ENCODE measurements at regions not wholly inside any gene's neighbourhood (a gene's known extent, or its start where the extent isn't known, plus 50 kb on each side); places are given as distances from the start of the nearest gene placed in this dataset.

DNA sequence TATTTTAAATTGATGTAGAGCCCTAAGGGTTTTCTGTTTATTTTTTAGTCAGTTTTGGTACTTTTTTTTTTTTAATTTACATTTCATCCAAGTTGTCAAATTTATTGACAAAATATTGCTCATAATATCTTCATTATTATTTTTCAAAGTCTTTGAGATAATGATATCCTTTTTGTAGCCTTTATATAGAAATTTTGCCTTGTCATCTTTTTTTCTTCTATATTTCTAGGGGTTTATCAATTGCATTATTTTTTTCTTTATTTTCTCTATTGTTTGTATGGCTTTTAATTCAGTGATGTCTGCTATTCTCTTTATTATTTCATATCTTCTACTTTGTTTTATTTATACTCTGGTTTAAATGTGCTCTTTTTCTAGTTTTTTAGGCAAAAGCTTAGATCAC lies 863.0 kb upstream of the GJE1 start:
- H3K4me1 ChIP-seq (ENCODE audit: control insufficient read depth, insufficient read depth, low read length), result peaks cover 10% of the 10 kb centered on the region
- no peaks in the 10 kb centered on the region for H3K9me3 ChIP-seq (ENCODE audit: control insufficient read depth, insufficient read depth, low read depth, low read length)

DNA sequence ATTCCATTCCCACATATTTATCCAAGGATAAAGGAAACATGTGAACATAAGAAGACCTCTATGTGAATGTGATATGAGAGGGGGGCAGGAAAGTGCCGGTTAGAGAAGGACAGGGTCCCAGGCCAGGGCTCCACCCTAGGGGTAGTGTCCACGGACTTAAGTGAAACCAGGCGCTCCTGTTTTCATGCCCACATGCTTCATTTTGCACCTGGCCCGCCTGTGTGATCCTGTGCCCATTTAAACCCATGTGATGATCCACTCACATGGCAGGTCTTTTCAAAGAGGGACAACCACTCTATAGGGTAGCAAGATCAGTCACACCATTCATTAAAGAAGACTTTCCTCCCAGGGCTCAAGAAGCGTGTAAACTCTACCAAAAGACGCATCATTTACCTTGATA lies 865.3 kb upstream of the GJE1 start:
- no peak overlapping the region for H3K27ac ChIP-seq (ENCODE audit: low read depth, low read length)
- H3K36me3 ChIP-seq (ENCODE audit: control insufficient read depth, insufficient read depth, low read length), result no peaks in the 10 kb centered on the region
- no peaks in the 10 kb centered on the region for H3K9me3 ChIP-seq (ENCODE audit: control insufficient read depth, insufficient read depth, low read depth, low read length)

More for the DNA sequence above, 863.0 kb upstream of the GJE1 start:
- H3K4me3 ChIP-seq (ENCODE audit: low read depth, low read length), result no peak overlapping the region
- H3K9ac ChIP-seq (ENCODE audit: low read length), result no peak overlapping the region
- no peaks in the 10 kb centered on the region for H3K36me3 ChIP-seq (ENCODE audit: control insufficient read depth, insufficient read depth, low read length)
- H3K27ac ChIP-seq (ENCODE audit: low read depth, low read length), result no peak overlapping the region
- no peaks in the 10 kb centered on the region for H3K27me3 ChIP-seq (ENCODE audit: control insufficient read depth, insufficient read depth, low read length)

DNA sequence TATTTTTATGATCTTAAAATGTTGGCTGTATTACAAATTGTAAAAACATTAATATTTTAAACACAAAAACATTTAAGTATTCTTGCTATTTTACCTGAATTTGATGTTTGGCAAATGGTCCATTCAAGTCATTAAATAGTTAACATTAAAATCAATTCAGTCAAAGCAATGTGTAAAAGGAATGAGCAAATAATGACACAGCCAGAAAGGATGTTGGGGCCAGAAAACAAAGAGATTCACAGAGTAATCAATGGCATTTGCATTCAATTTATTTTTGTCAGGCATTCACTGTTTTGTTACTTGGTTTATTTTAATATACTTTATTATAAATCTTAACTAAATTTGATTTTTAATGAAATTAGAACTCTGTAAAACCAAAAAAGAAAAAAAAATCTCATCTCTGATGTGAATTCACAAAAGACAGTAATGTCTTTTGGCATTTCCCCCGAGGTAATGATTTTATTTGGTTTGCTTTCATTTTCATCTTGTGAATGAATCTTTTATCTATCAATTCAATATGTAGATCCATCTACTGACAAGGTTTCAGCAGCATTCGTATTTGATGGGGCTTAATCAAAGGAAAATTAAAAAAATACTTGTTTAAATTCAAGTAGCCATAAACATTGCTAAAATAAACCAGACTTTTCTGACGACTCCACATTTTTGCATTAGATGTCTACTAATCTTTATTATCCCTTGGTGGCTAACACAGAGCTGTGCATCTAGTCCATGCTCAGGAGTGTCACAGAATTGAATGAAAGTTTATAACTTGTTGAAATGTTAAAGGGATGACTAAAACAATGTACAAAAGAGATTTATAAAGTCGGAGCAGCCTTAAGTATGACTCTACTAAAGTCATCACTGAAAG lies 866.7 kb upstream of the GJE1 start:
- H3K9ac ChIP-seq (ENCODE audit: low read length), result no peak overlapping the region
- no peaks in the 10 kb centered on the region for H3K9me3 ChIP-seq (ENCODE audit: control insufficient read depth, insufficient read depth, low read depth, low read length)
- peaks cover 10% of the 10 kb centered on the region for H3K4me1 ChIP-seq (ENCODE audit: control insufficient read depth, insufficient read depth, low read length)
- H3K27ac ChIP-seq (ENCODE audit: low read depth, low read length), result no peak overlapping the region
- H3K4me3 ChIP-seq (ENCODE audit: low read depth, low read length), result no peak overlapping the region
- no peaks in the 10 kb centered on the region for H3K36me3 ChIP-seq (ENCODE audit: control insufficient read depth, insufficient read depth, low read length)
- no peaks in the 10 kb centered on the region for H3K27me3 ChIP-seq (ENCODE audit: control insufficient read depth, insufficient read depth, low read length)

More for the DNA sequence above, 865.3 kb upstream of the GJE1 start:
- peaks cover 10% of the 10 kb centered on the region for H3K4me1 ChIP-seq (ENCODE audit: control insufficient read depth, insufficient read depth, low read length)
- no peak overlapping the region for H3K9ac ChIP-seq (ENCODE audit: low read length)
- no peaks in the 10 kb centered on the region for H3K27me3 ChIP-seq (ENCODE audit: control insufficient read depth, insufficient read depth, low read length)
- H3K4me3 ChIP-seq (ENCODE audit: low read depth, low read length), result no peak overlapping the region

DNA sequence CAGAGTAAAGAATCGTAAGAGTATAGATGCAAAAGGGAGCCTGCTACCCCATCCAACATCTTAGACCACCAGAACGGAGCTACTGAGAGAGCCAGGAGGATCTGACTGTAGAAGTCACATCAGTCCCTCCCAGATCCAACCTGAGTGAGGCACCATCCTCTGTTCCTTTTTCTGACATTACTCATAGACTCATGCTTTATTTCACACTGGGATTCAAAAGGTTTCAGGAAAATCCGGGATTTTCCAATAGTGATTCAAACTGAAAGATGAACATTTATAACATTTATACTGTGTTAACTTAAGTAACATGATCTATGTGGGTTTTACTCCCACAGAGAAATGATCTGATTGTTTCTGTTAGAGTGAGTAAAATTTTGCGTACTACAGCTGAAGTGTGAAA lies 868.6 kb upstream of the GJE1 start:
- Histone ChIP-seq H3K36me3 (ENCODE audit: control insufficient read depth, insufficient read depth, low read length) (no peaks in the 10 kb centered on the region), H3K9me3 (ENCODE audit: control insufficient read depth, insufficient read depth, low read depth, low read length) (no peaks in the 10 kb centered on the region), H3K9ac (ENCODE audit: low read length) (no peak overlapping the region), H3K27ac (ENCODE audit: low read depth, low read length) (no peak overlapping the region), H3K4me3 (ENCODE audit: low read depth, low read length) (no peak overlapping the region), H3K27me3 (ENCODE audit: control insufficient read depth, insufficient read depth, low read length) (no peaks in the 10 kb centered on the region), H3K4me1 (ENCODE audit: control insufficient read depth, insufficient read depth, low read length) (peaks cover 10% of the 10 kb centered on the region)

DNA sequence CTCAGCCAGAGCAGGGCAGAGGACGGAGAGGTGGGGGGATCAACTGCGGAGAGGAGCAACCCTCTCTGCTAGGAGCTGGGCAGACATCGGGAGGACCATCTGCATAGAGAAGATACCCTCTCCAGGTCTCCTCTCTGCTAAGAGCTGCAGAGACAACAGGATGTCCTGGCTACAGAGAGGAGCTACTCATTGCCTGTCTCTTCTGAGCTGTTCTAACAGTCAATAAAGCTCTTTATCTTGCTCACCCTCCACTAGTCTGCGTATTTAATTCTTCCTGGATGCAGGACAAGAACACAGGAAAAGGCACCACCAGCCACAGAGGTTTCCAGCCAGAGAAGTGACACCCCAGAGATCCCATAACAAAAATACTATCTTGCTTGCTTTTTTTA lies 871.1 kb upstream of the GJE1 start:
- Histone ChIP-seq H3K27ac (ENCODE audit: low read depth, low read length) (no peak overlapping the region), H3K4me3 (ENCODE audit: low read depth, low read length) (no peak overlapping the region), H3K4me1 (ENCODE audit: control insufficient read depth, insufficient read depth, low read length) (peaks cover 10% of the 10 kb centered on the region), H3K36me3 (ENCODE audit: control insufficient read depth, insufficient read depth, low read length) (no peaks in the 10 kb centered on the region), H3K9me3 (ENCODE audit: control insufficient read depth, insufficient read depth, low read depth, low read length) (no peaks in the 10 kb centered on the region), H3K27me3 (ENCODE audit: control insufficient read depth, insufficient read depth, low read length) (no peaks in the 10 kb centered on the region), H3K9ac (ENCODE audit: low read length) (no peak overlapping the region)

DNA sequence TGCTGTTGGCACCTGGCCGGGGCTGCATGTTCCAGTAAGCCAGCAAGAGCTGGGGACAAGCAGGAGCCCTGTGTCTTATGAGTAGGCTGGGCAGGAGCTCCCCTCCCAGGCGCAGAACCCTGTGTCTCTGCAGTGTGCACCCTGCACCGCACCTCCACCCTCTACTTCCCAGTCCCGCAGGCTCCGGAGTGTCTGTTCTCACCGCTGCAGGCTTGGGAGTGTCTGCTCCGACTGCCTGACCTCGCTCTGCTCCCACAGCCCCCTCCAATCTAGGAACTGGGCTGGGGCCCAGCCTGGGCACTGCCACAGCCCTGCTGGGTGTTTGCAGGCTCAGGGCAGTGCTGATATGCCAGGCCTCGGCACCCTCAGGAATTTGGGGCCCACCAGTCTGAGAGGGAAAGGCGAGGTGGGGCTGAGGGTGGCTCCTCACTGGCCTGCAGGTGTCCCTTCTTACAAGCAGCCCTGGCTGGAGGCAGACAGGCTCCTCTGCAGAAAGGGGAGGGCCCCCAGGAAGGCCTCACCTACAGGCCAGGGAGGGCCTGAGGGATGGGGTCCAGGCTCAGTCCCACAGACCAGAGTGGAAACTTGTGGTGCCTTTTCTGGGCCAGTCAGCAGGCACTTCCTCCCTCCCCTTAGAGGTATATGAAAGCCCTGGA lies 871.6 kb upstream of the GJE1 start:
- no peak overlapping the region for H3K4me3 ChIP-seq (ENCODE audit: low read depth, low read length)
- no peaks in the 10 kb centered on the region for H3K36me3 ChIP-seq (ENCODE audit: control insufficient read depth, insufficient read depth, low read length)
- no peak overlapping the region for H3K27ac ChIP-seq (ENCODE audit: low read depth, low read length)
- H3K27me3 ChIP-seq (ENCODE audit: control insufficient read depth, insufficient read depth, low read length), result no peaks in the 10 kb centered on the region
- no peaks in the 10 kb centered on the region for H3K9me3 ChIP-seq (ENCODE audit: control insufficient read depth, insufficient read depth, low read depth, low read length)
- no peak overlapping the region for H3K9ac ChIP-seq (ENCODE audit: low read length)
- H3K4me1 ChIP-seq (ENCODE audit: control insufficient read depth, insufficient read depth, low read length), result peaks cover 8% of the 10 kb centered on the region

DNA sequence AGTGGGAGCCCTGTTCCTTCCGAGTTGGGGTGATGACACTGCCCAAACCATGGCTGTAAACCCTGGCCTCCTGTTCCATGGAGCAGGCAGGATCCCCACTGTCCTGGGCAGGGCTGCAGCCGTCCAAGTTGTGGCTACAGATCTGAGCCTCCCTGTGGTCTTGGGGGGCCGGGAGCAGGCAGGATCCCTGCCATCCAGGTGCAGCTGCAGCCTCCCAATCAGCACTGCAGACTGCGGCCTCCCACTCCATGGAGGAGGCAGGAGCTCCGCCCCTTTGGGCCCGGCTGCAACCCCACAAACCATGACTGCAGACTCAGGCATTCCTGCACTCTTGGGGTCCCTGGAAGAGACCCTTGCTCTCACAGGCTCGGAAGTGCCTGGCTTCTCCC lies 872.1 kb upstream of the GJE1 start:
- Histone ChIP-seq H3K27ac (ENCODE audit: low read depth, low read length) (no peak overlapping the region), H3K9ac (ENCODE audit: low read length) (no peak overlapping the region), H3K9me3 (ENCODE audit: control insufficient read depth, insufficient read depth, low read depth, low read length) (no peaks in the 10 kb centered on the region)

DNA sequence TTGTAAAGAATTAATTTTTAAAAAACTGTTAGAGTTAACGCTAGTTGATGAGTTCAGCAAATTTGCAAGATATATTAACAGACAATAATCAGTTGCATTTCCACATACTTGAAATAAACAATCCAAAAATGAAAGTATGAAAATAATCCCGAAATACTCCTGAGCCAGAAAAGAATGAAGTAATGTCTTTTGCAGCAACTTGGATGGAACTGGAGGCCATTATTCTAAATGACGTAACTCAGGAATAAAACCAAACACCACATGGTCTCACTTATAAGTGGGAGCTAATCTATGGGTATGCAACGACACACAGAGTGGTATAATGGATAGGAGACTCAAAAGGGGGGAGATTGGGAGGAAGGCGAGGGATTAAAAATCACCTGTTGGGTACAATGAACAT lies 872.9 kb upstream of the GJE1 start:
- no peaks in the 10 kb centered on the region for H3K9me3 ChIP-seq (ENCODE audit: control insufficient read depth, insufficient read depth, low read depth, low read length)
- no peak overlapping the region for H3K9ac ChIP-seq (ENCODE audit: low read length)
- H3K27ac ChIP-seq (ENCODE audit: low read depth, low read length), result no peak overlapping the region
- H3K36me3 ChIP-seq (ENCODE audit: control insufficient read depth, insufficient read depth, low read length), result no peaks in the 10 kb centered on the region
- no peak overlapping the region for H3K4me3 ChIP-seq (ENCODE audit: low read depth, low read length)
- no peaks in the 10 kb centered on the region for H3K27me3 ChIP-seq (ENCODE audit: control insufficient read depth, insufficient read depth, low read length)
- H3K4me1 ChIP-seq (ENCODE audit: control insufficient read depth, insufficient read depth, low read length), result no peaks in the 10 kb centered on the region

More for the DNA sequence above, 872.1 kb upstream of the GJE1 start:
- Histone ChIP-seq H3K4me1 (ENCODE audit: control insufficient read depth, insufficient read depth, low read length) (peaks cover 3% of the 10 kb centered on the region; the same call in 1 of the 2 replicates), H3K36me3 (ENCODE audit: control insufficient read depth, insufficient read depth, low read length) (no peaks in the 10 kb centered on the region), H3K4me3 (ENCODE audit: low read depth, low read length) (no peak overlapping the region), H3K27me3 (ENCODE audit: control insufficient read depth, insufficient read depth, low read length) (no peaks in the 10 kb centered on the region)

DNA sequence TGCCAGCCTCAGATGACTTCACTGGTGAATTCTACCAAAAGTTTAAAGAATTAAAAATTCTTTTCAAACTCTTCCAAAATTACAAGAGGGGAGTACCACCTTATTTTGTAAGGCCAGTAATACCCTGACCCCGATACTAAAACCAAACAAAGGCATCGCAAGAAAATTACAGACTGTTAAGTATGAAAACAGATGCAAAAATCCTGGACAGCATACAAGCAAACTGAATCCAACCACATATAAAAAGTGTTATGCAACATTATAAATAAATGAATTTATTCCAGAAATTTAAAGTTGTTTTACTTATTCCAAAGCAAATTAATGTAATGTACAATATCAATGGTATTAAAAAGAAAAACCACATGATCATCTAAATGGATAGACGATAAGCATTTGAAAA lies 873.6 kb upstream of the GJE1 start:
- Histone ChIP-seq H3K4me3 (ENCODE audit: low read depth, low read length) (no peak overlapping the region), H3K27me3 (ENCODE audit: control insufficient read depth, insufficient read depth, low read length) (no peaks in the 10 kb centered on the region), H3K36me3 (ENCODE audit: control insufficient read depth, insufficient read depth, low read length) (no peaks in the 10 kb centered on the region), H3K9me3 (ENCODE audit: control insufficient read depth, insufficient read depth, low read depth, low read length) (no peaks in the 10 kb centered on the region), H3K27ac (ENCODE audit: low read depth, low read length) (no peak overlapping the region), H3K9ac (ENCODE audit: low read length) (no peak overlapping the region), H3K4me1 (ENCODE audit: control insufficient read depth, insufficient read depth, low read length) (no peaks in the 10 kb centered on the region)

DNA sequence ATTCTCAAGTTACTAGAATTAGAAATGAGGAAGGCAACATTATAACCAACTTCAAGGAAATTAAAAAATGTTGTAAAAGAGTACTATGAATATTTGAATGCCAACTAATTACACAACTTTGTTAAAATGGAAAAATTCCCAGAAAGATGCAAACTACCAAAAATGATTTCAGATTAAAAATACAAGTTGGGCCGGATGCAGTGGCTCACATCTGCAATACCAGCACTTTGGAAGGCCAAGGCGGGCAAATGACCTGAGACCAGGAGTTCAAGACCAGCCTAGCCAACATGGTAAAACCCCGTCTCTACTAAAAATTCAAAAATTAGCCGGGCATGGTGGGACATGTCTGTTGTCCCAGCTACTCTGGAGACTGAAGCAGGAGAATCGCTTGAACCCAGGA lies 874.2 kb upstream of the GJE1 start:
- H3K9me3 ChIP-seq (ENCODE audit: control insufficient read depth, insufficient read depth, low read depth, low read length), result no peaks in the 10 kb centered on the region
- H3K27ac ChIP-seq (ENCODE audit: low read depth, low read length), result no peak overlapping the region
- H3K4me3 ChIP-seq (ENCODE audit: low read depth, low read length), result no peak overlapping the region
- H3K9ac ChIP-seq (ENCODE audit: low read length), result no peak overlapping the region
- H3K27me3 ChIP-seq (ENCODE audit: control insufficient read depth, insufficient read depth, low read length), result no peaks in the 10 kb centered on the region
- H3K36me3 ChIP-seq (ENCODE audit: control insufficient read depth, insufficient read depth, low read length), result no peaks in the 10 kb centered on the region
- H3K4me1 ChIP-seq (ENCODE audit: control insufficient read depth, insufficient read depth, low read length), result no peaks in the 10 kb centered on the region

DNA sequence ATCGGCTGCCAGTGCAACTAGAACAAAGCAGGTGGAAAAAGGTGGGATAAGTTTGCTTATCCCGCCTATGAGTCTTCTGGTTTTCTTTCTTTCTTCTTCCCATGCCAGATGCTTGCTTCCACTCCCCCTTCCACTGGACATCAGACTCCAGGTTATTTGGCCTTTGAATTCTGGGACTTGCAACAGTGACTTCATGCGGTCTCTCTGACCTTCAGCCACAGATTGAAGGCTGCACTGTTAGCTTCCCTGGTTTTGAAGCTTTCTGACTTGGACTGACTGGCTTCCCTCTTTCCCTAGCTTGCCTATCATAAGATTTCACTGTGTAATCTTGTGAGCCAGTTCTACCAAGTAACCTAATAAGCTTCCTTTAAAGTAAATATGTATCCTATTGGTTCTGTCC lies 878.4 kb upstream of the GJE1 start:
- Histone ChIP-seq H3K9ac (ENCODE audit: low read length) (no peak overlapping the region), H3K27me3 (ENCODE audit: control insufficient read depth, insufficient read depth, low read length) (no peaks in the 10 kb centered on the region), H3K27ac (ENCODE audit: low read depth, low read length) (no peak overlapping the region), H3K9me3 (ENCODE audit: control insufficient read depth, insufficient read depth, low read depth, low read length) (no peaks in the 10 kb centered on the region), H3K4me1 (ENCODE audit: control insufficient read depth, insufficient read depth, low read length) (no peaks in the 10 kb centered on the region), H3K36me3 (ENCODE audit: control insufficient read depth, insufficient read depth, low read length) (no peaks in the 10 kb centered on the region), H3K4me3 (ENCODE audit: low read depth, low read length) (no peak overlapping the region)
